GM21576 (cell line): ENCODE measurements at regions not wholly inside any gene's neighbourhood (a gene's known extent, or its start where the extent isn't known, plus 50 kb on each side); places are given as distances from the start of the nearest gene placed in this dataset.

Experiments
- ATAC-seq: cut with Tn5 transposase; IDR thresholded peaks from one replicate; pipeline ENCODE4 v1.9.1; 2021; ENCODE audit warnings: mild to moderate bottlenecking, moderate library complexity; ENCODE audit not compliant: unreplicated experiment

- ATAC-seq: no peak
Observed at GRCh38 chr18:40608226-40608625, 1346.8 kb upstream of the PIK3C3 start.

- ATAC-seq: no peak
Observed at GRCh38 chr18:40607542-40608148, 1347.4 kb upstream of the PIK3C3 start.

GRCh38 chr18:40606996-40607395 lies 1348.0 kb upstream of the PIK3C3 start:
- ATAC-seq: no peak

GRCh38 chr18:40583671-40584070 lies 1371.4 kb upstream of the PIK3C3 start:
- ATAC-seq: no peak

- ATAC-seq: no peak
Observed at GRCh38 chr18:40582105-40582504, 1372.9 kb upstream of the PIK3C3 start.

- ATAC-seq: no peak
Observed at GRCh38 chr18:40577981-40578365, 1377.1 kb upstream of the PIK3C3 start.

- no peak for ATAC-seq
Observed at GRCh38 chr18:40577239-40577980, 1377.6 kb upstream of the PIK3C3 start.

- ATAC-seq: no peak
Observed at GRCh38 chr18:40576507-40577115, 1378.4 kb upstream of the PIK3C3 start.

GRCh38 chr18:40570615-40571014 lies 1384.4 kb upstream of the PIK3C3 start:
- ATAC-seq: no peak

GRCh38 chr18:40569605-40570004 lies 1385.4 kb upstream of the PIK3C3 start:
- no peak for ATAC-seq

GRCh38 chr18:40566510-40566844 lies 1388.6 kb upstream of the PIK3C3 start:
- ATAC-seq: no peak

- ATAC-seq: no peak
Observed at GRCh38 chr18:40565805-40566509, 1389.1 kb upstream of the PIK3C3 start.

- no peak for ATAC-seq
Observed at GRCh38 chr18:40559556-40559955, 1395.5 kb upstream of the PIK3C3 start.

GRCh38 chr18:40558706-40559392 lies 1396.2 kb upstream of the PIK3C3 start:
- ATAC-seq: no peak

- ATAC-seq: no peak
Observed at GRCh38 chr18:40555914-40556313, 1399.1 kb upstream of the PIK3C3 start.

GRCh38 chr18:40553029-40553428 lies 1402.0 kb upstream of the PIK3C3 start:
- ATAC-seq: no peak

GRCh38 chr18:40546875-40547274 lies 1408.2 kb upstream of the PIK3C3 start:
- ATAC-seq: no peak

- no peak for ATAC-seq
Observed at GRCh38 chr18:40534723-40535122, 1420.3 kb upstream of the PIK3C3 start.

- ATAC-seq: no peak
Observed at GRCh38 chr18:40532046-40532445, 1423.0 kb upstream of the PIK3C3 start.

- no peak for ATAC-seq
Observed at GRCh38 chr18:40531051-40531450, 1424.0 kb upstream of the PIK3C3 start.

GRCh38 chr18:40529478-40529877 lies 1425.6 kb upstream of the PIK3C3 start:
- no peak for ATAC-seq
